GM12801 (cell line): ENCODE measurements at regions not wholly inside any gene's neighbourhood (a gene's known extent, or its start where the extent isn't known, plus 50 kb on each side); places are given as distances from the start of the nearest gene placed in this dataset.

Experiments used
- CTCF ChIP-seq: IDR thresholded peaks from one replicate; pipeline ENCODE4 v1.5.1; 2011; ENCODE audit warnings: control low read depth; ENCODE audit not compliant: insufficient read length; ENCODE audit errors: extremely low read depth

DNA sequence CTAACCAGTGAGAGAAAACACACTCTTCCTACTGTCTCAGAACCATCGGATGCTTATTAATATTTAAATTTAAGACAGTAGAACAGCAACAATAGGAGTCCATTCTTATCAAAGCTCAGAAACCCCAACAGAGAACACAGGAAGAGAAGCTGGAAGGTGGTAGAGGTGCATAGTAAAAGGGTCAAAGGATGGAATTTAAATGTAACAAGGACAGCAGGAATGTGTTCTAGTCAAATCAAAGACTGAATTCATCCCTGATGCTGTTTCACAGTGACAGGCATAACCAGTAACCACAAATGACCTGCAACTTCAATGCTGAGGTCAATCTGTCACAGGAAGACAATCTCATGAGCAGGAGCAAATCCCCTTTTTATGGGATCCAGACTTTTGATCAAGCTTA, 1259.7 kb downstream of the XPNPEP1 start:
- no peak for TF ChIP-seq CTCF

DNA sequence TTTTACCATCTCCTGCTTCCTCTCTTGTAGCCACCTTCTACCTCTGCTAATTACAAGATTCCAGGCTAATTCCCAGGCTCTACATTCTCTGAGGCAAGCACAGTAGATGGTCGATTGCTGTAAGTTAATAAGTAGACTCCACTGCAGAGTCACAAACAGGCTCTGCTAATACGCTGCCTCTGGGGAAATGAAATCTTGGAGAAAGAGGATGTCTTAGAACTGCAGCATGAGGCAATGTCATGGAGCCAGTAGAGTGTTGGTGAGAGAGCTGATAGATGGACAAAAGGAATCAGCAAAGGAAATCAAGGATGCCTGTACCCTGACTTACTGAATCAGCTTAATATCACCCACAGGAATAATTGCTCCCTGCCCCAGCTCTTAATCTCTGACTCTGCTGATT, 1260.3 kb downstream of the XPNPEP1 start:
- TF ChIP-seq CTCF, result no peak

DNA sequence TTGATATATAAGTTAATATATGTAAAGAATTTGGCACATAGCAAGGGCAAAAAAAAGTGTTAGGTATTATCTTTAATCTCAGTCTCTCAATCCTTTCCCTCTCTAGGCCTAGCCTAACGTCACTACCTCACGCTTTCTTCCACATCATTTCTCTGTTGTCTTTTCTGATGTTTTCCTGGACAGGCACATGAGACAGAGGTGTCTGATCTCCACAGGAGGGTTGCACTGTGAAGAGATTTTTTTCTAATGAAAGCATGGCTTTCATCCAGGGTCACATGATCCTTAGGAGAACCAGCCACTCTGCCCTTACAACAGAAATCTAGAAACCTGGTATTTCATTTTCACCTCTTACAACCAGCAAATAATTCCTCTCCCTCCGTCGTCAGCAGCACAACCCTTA, 1268.3 kb downstream of the XPNPEP1 start:
- TF ChIP-seq CTCF, result no peak

- TF ChIP-seq CTCF, result no peak
Observed at GRCh38 chr10:108653531-108653930, 1269.8 kb downstream of the XPNPEP1 start.

GRCh38 chr10:108639010-108639409, 1284.3 kb downstream of the XPNPEP1 start:
- no peak for TF ChIP-seq CTCF

GRCh38 chr10:108638225-108638624, 1285.1 kb downstream of the XPNPEP1 start:
- TF ChIP-seq CTCF, result no peak

DNA sequence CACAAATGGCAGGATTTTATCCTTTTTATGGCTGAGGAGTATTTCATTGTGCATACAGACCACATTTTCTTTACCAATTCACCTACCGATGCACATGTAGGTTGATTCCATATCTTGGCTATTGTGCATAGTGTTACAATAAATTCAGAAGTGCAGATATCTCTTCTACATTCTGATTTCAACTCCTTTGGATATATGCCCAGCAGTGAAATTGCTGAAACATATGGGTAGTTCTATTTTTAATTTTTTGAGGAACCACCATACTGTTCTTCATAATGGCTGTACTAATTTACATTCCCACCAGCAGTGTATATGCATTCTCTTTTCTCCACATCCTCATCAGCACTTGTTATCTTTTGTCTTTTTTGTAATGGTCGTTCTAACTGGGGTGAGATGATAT, 1290.3 kb downstream of the XPNPEP1 start:
- no peak for TF ChIP-seq CTCF

- TF ChIP-seq CTCF, result no peak
Observed at GRCh38 chr10:108632144-108632543, 1291.2 kb downstream of the XPNPEP1 start.
